GM20431 (cell line): ENCODE measurements at regions not wholly inside any gene's neighbourhood (a gene's known extent, or its start where the extent isn't known, plus 50 kb on each side); places are given as distances from the start of the nearest gene placed in this dataset.

Experiments
- in situ Hi-C: fragments of 300-500 bp; cut with MseI, MboI; formaldehyde crosslinking; loops from one replicate; pipeline ENCODE4 v1.15.0; 2020; ENCODE audit warnings: low sequenced_read_pairs; ENCODE audit not compliant: unreplicated experiment

DNA sequence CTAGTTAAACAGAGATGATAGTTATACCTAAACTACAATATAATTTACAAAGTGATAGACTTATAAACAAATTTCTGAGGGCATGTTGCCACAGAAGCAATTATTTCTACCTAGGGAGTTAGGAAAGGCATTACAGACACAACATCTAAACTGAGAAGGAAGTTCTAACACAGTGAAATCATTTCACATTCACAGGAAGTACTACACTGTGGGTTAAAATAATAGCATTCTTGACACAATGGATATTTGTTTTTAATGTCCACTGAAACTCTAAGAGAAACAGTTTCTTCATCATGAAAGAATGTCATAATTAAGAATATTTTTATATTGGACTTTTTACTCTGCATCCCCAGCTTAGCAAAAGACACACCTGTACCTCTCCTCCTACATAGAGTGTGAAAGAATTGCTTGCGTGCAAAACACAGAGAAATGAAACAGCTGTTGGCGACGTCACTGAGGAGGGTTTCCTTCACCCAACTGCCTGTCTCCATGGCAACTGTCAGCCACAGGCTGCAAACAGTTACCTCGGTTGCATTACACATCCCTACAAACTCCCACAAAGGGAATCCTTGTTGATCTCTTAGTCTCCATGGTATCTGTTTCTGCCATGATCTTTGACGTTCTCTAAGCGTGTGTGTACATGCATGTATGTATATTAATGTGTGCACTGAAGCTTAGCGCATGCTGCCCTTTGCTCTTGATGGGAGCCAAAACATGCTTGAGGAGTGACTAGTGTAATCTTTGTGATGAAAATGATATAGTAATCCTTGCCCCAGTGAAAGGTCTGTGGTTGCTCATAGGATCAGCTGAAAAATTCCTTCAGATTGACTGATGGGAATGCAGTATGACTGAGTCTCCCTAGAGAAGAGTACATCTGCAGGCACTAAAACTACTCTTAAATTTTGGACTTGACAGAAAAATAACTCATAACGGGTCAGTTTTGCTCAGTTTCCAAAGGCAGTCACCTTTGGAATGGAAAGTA lies 168.5 kb downstream of the ACTL7B start:
- in situ Hi-C loops, result no loop called here

DNA sequence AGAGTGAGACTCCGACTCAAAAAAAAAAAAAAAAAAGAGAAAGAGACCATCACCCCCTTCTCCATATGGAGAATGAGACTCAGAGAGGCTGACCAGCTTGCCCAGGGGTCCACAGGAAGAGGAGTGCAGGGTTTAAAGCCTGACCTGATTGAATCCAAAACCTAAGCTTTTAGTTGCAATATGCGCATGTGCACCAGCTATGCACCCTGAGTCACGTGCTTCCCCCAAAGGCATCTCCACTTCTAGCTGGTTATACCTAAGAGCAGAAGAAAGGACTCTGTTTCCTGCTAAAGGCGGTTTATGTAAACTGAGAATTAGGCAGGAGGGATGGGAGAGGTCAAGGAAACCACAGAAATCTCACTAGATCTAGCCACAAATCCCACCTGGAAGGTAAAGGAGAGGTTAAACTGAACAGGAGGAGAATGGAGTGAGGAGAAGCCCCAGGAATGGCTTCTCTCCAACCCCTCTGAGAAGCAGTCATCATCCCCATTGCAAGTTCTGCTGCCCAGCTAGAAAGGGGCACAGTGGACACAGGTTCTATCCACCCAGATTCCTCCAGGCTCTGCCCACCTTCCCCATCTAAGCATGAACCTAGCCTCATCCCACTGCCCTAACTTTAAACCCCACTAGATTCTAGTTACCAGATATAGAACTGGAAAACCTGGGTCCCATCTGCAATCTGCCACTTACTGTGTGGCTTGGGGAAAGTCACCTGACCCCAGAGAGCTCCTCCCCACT lies 171.3 kb downstream of the ACTL7B start:
- in situ Hi-C loops, result no loop called here

DNA sequence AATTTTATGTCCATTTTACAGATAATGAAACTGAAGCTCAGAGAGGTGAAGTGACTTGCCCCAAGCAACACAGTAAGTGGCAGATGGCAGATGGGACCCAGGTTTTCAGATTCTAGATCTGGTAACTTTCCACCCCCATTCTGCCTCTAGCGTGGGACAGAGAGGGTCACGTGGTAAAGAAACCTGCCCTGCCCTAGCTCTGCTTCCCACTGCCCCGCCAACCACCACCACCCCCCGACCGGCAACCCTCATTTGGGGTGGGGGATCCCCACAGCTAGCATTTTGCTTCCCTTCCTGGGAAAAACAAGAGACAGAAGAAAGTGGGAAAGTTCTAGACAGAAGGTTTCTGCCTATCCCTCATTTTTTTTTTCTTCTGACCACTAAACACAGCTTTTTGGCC lies 172.5 kb downstream of the ACTL7B start:
- in situ Hi-C loops, result no loop called here

DNA sequence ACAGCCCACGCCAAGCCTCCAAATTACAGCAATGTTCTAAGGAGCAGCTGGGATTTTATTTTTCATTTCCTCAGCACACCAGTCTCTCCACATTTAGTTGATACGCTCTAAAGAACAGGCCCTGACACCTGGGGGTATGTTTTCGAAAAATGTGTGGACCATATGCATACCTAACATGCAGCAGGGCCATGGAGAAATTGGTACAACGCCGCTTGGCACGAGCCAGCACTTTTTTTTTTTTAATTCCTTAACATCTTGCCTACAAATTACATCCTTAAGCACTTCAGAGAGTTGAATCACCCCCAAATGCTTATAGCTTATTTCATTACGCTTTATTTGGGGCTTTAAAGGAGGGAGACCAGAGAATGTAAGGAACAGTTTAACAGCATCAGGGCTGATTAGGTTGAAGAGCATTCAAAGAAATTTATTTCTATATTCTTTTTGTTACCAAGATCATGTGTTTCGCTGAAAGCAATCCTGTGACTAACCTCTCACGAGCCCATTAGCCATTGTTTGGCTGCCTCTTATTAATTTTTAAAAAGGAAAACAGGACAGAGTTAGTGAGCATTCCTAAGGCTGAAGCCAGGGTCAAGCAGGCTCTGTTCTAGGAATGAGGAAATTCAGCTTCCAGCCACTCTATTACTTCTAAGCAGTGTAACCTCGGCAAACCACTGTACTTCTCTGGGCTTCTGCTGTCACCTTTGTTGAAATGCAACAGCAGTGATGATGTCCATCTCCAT lies 173.8 kb downstream of the ACTL7B start:
- in situ Hi-C loops, result no loop called here

DNA sequence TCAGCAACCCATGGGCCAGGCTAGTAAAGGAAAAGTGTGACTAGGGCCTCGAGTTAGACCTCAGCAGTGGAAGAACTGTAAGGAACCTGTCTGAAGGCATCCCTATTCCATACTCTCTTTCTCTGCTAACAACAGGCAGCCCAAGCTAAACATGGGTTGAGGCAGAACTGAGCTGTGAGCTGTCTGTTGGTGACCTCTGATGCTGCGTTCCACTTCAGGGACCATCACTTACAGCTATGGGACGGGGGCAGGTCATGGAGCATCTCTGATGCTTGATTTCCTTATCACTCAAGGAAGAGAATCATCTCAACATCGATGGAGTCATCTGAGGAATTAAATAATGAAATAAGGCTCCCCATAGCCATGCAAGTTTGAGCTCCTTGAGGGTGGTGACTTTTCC lies 174.8 kb downstream of the ACTL7B start:
- in situ Hi-C loops, result no loop called here

DNA sequence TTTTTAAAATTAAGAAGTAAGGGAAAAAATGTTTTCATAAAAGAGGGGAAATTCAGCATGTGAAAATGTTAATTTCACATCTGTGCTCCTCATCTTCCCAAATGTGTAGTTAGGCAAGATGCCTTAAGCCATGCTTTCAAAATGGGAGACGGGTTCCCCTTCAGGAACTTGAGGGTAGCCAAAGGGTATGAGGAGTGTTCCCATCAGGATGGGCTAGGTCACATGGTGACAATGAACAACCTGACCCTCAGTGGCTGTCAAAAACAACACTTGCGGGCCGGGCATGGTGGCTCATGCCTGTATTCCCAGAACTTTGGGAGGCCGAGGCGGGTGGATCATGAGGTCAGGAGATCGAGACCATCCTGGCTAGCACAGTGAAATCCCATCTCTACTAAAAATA lies 178.0 kb downstream of the ACTL7B start:
- in situ Hi-C loops, result no loop called here

DNA sequence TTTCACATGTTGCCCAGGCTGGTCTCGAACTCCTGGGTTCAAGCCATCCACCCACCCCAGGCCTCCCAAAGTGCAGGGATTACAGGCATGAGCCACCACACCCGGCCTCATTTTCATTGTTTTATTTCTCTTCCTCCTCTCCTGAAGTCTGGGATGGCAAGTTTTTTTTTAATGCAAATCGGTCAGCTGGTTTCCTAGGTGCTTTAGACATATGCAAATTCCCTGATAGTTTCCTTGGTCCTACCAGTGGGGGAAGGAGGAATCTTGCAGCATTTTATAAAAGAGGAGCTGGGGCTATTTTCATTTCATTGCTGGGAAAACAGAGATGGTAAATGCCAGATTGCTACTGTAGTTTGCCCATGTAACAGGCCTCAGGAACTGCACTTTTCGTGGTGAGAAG lies 179.4 kb downstream of the ACTL7B start:
- in situ Hi-C loops, result no loop called here

- in situ Hi-C loops, result no loop called here
Measured at GRCh38 chr9:108675708-108676107, 180.1 kb downstream of the ACTL7B start.

GRCh38 chr9:108674766-108675530 lies 180.8 kb downstream of the ACTL7B start:
- in situ Hi-C loops, result loop anchor here (25.0 kb wide), 1 partner anchor 87 kb away; no protein-coding TSS in a partner anchor

DNA sequence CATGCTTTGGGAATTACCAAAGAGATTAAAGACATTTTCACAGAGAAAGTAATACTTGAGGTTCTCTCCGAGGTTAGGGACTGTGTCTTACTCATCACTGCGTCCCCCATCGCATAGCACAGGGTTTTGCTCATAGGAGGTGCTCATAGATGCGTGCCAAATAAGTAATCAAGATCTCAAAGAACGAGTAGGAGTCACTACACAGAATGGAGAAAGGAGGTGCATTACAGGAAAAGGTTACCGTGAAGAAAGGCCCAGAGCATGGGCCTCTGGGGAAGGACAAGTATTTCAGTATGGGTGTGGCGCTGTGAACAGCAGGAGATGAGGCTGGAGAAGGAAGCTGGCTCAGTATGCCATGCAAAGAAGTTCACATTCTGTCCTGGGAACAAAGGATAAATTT lies 182.4 kb downstream of the ACTL7B start:
- in situ Hi-C loops, result loop anchor here (25.0 kb wide), 1 partner anchor 89 kb away; no protein-coding TSS in a partner anchor

- in situ Hi-C loops, result loop anchor here (25.0 kb wide), 1 partner anchor 90 kb away; no protein-coding TSS in a partner anchor
Measured at GRCh38 chr9:108672475-108673190, 183.2 kb downstream of the ACTL7B start.

DNA sequence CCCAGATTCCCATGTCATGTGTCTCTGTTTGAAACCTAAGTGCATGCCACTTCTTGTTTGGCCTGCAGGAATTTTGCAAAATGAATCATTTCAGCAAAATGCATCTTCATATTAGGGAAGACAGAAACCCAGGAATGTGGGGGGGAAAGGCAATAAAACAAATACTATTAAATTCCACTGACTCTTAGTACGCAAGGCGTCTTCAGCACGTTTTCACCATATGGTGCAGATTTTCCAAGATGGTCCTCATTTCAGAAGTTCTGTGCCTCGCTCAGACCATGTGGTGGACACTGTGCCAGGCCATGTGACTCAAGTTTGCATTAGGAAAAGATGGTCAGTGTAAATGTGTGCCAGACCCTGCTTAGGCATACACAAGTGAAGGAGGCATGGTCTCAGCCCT lies 184.0 kb downstream of the ACTL7B start:
- in situ Hi-C loops, result loop anchor here (25.0 kb wide), 1 partner anchor 91 kb away; no protein-coding TSS in a partner anchor

GRCh38 chr9:108671176-108671575 lies 184.6 kb downstream of the ACTL7B start:
- in situ Hi-C loops, result loop anchor here (25.0 kb wide), 1 partner anchor 91 kb away; no protein-coding TSS in a partner anchor

- in situ Hi-C loops, result loop anchor here (25.0 kb wide), 1 partner anchor 93 kb away; no protein-coding TSS in a partner anchor
Measured at GRCh38 chr9:108668938-108669335, 186.8 kb downstream of the ACTL7B start.

- in situ Hi-C loops, result loop anchor here (25.0 kb wide), 1 partner anchor 94 kb away; no protein-coding TSS in a partner anchor
Measured at GRCh38 chr9:108668191-108668937, 187.4 kb downstream of the ACTL7B start.

GRCh38 chr9:108666240-108666784 lies 189.5 kb downstream of the ACTL7B start:
- in situ Hi-C loops, result loop anchor here (25.0 kb wide), 1 partner anchor 96 kb away; no protein-coding TSS in a partner anchor

- in situ Hi-C loops, result loop anchor here (25.0 kb wide), 1 partner anchor 97 kb away; no protein-coding TSS in a partner anchor
Measured at GRCh38 chr9:108665521-108666239, 190.1 kb downstream of the ACTL7B start.
